Gastrocnemius medialis (tissue), 4 donors: ENCODE measurements at regions not wholly inside any gene's neighbourhood (a gene's known extent, or its start where the extent isn't known, plus 50 kb on each side); places are given as distances from the start of the nearest gene placed in this dataset.

Experiments
- ATAC-seq, 2 donors: fragments of 150-250 bp; one replicate each; pipeline ENCODE4 v1.9.1; 2016
- DNase-seq, 2 donors: peaks; one replicate each; pipeline ENCODE4 v3.0.0-alpha.2; 2019
- H3K27ac ChIP-seq, 4 donors: fragments of 200-600 bp; sonication (generic); 1 replicate in 1 of 4; 2 replicates in 3 of 4; pipeline ENCODE4 v1.5.1; 2016 to 2018; ENCODE audit warnings: mild to moderate bottlenecking in 2 of 4, moderate library complexity in 1 of 4
- H3K27me3 ChIP-seq, 3 donors: fragments of 200-600 bp; sonication (generic) in 2 of 3; 1 replicate in 1 of 3; 2 replicates in 2 of 3; pipeline versions ENCODE4 v1.5.1 to v1.6.0; 2016 to 2019; ENCODE audit warnings: mild to moderate bottlenecking in 1 of 3, moderate library complexity in 1 of 3
- H3K36me3 ChIP-seq, 2 donors: fragments of 200-600 bp; sonication (generic) in 1 of 2; one replicate each; pipeline ENCODE4 v1.5.1; 2017 to 2018
- H3K4me1 ChIP-seq, 2 donors: fragments of 200-600 bp; sonication (generic) in 1 of 2; one replicate each; pipeline ENCODE4 v1.5.1; 2016 to 2017; ENCODE audit warnings: mild to moderate bottlenecking in 2 of 2
- H3K4me3 ChIP-seq, 4 donors: fragments of 200-600 bp; sonication (generic) in 3 of 4; 1 replicate in 1 of 4; 2 replicates in 3 of 4; pipeline ENCODE4 v1.5.1; 2016 to 2019; ENCODE audit warnings: mild to moderate bottlenecking in 2 of 4
- H3K9me3 ChIP-seq, 3 donors: fragments of 200-600 bp; sonication (generic) in 2 of 3; 1 replicate in 1 of 3; 2 replicates in 2 of 3; pipeline ENCODE4 v1.5.1; 2016 to 2019
- POLR2A ChIP-seq, 2 donors: fragments of 450-650 bp; IDR thresholded peaks; one replicate each; pipeline ENCODE4 v1.6.1; 2017; ENCODE audit warnings: antibody characterized with exemption in 2 of 2, mild to moderate bottlenecking in 2 of 2, moderate library complexity in 2 of 2
- in situ Hi-C, 4 donors: fragments of 200-750 bp; cut with MboI; loops; one replicate each; pipeline versions ENCODE4 v1.15.0 to v1.8.0; 2017; ENCODE audit warnings: low sequenced_read_pairs in 4 of 4
- intact Hi-C: fragments of 100-400 bp; cut with DNase I; formaldehyde crosslinking; loops from one replicate; pipeline ENCODE4 v1.15.1; 2023; ENCODE audit warnings: low total_unique reads
- TF ChIP-seq, protein P1 (sequence below), 5 experiments: fragments of 450-650 bp in 3 of 5; fragments of 200-600 bp in 2 of 5; sonication (generic) in 2 of 5; IDR thresholded peaks in 4 of 5; conservative IDR thresholded peaks in 1 of 5; 1 replicate in 4 of 5; 2 replicates in 1 of 5; pipeline ENCODE4 v1.5.1; 2016 to 2019; ENCODE audit warnings: antibody characterized with exemption in 5 of 5, mild to moderate bottlenecking in 3 of 5, moderate library complexity in 3 of 5

- in situ Hi-C loops = no loop called here
These were observed 813.3 kb downstream of the BCL11B start for GRCh38 chr14:98458702-98459101.

GRCh38 chr14:98462908-98463307, 809.1 kb downstream of the BCL11B start:
- ATAC-seq = no peak
- intact Hi-C loops = no loop called here
- no peak for DNase-seq
- H3K9me3 ChIP-seq = no peaks in the 10 kb centered on the region
- H3K36me3 ChIP-seq = no peaks in the 10 kb centered on the region
- no peak overlapping the region for H3K4me3 ChIP-seq
- in situ Hi-C loops = no loop called here
- TF ChIP-seq, protein P1, sequence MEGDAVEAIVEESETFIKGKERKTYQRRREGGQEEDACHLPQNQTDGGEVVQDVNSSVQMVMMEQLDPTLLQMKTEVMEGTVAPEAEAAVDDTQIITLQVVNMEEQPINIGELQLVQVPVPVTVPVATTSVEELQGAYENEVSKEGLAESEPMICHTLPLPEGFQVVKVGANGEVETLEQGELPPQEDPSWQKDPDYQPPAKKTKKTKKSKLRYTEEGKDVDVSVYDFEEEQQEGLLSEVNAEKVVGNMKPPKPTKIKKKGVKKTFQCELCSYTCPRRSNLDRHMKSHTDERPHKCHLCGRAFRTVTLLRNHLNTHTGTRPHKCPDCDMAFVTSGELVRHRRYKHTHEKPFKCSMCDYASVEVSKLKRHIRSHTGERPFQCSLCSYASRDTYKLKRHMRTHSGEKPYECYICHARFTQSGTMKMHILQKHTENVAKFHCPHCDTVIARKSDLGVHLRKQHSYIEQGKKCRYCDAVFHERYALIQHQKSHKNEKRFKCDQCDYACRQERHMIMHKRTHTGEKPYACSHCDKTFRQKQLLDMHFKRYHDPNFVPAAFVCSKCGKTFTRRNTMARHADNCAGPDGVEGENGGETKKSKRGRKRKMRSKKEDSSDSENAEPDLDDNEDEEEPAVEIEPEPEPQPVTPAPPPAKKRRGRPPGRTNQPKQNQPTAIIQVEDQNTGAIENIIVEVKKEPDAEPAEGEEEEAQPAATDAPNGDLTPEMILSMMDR (IDR thresholded peaks at IDR 0.05 in 4 of 5, conservative IDR thresholded peaks at IDR 0.05 in 1 of 5) = no peak
- TF ChIP-seq POLR2A (IDR thresholded peaks at IDR 0.05) = no peak
- H3K27ac ChIP-seq = no peak overlapping the region
- peaks cover 0 to 2% (median 0%) of the 10 kb centered on the region in 3 donors for H3K27me3 ChIP-seq
- H3K4me1 ChIP-seq = no peaks in the 10 kb centered on the region

More at GRCh38 chr14:98458702-98459101, 813.3 kb downstream of the BCL11B start:
- Histone ChIP-seq H3K4me1 (no peaks in the 10 kb centered on the region), H3K9me3 (no peaks in the 10 kb centered on the region), H3K27me3 (no peaks in the 10 kb centered on the region), H3K4me3 (no peak overlapping the region), H3K27ac (no peak overlapping the region), H3K36me3 (no peaks in the 10 kb centered on the region)
- no peak for TF ChIP-seq POLR2A (IDR thresholded peaks at IDR 0.05)
- intact Hi-C loops = no loop called here
- no peak for DNase-seq
- ATAC-seq = no peak

- intact Hi-C loops = no loop called here
- ATAC-seq = no peak
These were observed 805.2 kb downstream of the BCL11B start for GRCh38 chr14:98466807-98467206.

GRCh38 chr14:98470663-98471062, 801.3 kb downstream of the BCL11B start:
- no peak overlapping the region for H3K27ac ChIP-seq
- peaks cover 0 to 2% (median 0%) of the 10 kb centered on the region in 3 donors for H3K27me3 ChIP-seq
- no peak for DNase-seq
- no peaks in the 10 kb centered on the region for H3K9me3 ChIP-seq
- no peak overlapping the region for H3K4me3 ChIP-seq
- in situ Hi-C loops = no loop called here
- no peaks in the 10 kb centered on the region for H3K36me3 ChIP-seq
- intact Hi-C loops = no loop called here
- TF ChIP-seq POLR2A (IDR thresholded peaks at IDR 0.05) = no peak
- TF ChIP-seq, protein P1 (IDR thresholded peaks at IDR 0.05 in 4 of 5, conservative IDR thresholded peaks at IDR 0.05 in 1 of 5) = no peak
- no peaks in the 10 kb centered on the region for H3K4me1 ChIP-seq
- ATAC-seq = peak in 1 of 2 donors; percentile 45

More at GRCh38 chr14:98466807-98467206, 805.2 kb downstream of the BCL11B start:
- no peak for DNase-seq
- in situ Hi-C loops = no loop called here
- H3K9me3 ChIP-seq = no peaks in the 10 kb centered on the region
- TF ChIP-seq, protein P1 (IDR thresholded peaks at IDR 0.05 in 4 of 5, conservative IDR thresholded peaks at IDR 0.05 in 1 of 5) = no peak
- TF ChIP-seq POLR2A (IDR thresholded peaks at IDR 0.05) = no peak
- H3K4me3 ChIP-seq = no peak overlapping the region
- H3K4me1 ChIP-seq = no peaks in the 10 kb centered on the region
- no peaks in the 10 kb centered on the region for H3K36me3 ChIP-seq
- peaks cover 0 to 2% (median 0%) of the 10 kb centered on the region in 3 donors for H3K27me3 ChIP-seq
- H3K27ac ChIP-seq = no peak overlapping the region

DNA sequence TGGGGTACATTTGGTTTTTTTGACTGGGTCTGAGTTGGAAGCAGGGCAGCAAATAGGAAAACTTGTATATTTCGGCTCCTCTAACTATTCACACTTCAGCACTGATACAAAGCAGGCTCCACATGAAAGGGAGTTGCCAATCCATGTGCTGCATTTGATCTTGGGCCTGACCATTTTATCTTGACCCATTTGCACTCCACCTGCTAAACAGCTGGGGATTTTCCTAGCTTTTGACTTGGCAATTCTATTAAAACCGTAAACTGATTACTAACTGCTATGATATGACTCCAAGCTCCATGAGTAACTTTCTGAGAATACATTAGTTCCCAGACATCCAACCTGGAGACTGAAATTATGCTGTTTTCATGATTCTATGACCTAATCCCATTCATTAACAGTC, 797.1 kb downstream of the BCL11B start:
- no peaks in the 10 kb centered on the region for H3K4me1 ChIP-seq
- in situ Hi-C loops = no loop called here
- H3K27me3 ChIP-seq = no peaks in the 10 kb centered on the region
- DNase-seq = no peak
- no peak overlapping the region for H3K27ac ChIP-seq
- ATAC-seq = no peak
- H3K9me3 ChIP-seq = no peaks in the 10 kb centered on the region
- TF ChIP-seq, protein P1 (IDR thresholded peaks at IDR 0.05 in 4 of 5, conservative IDR thresholded peaks at IDR 0.05 in 1 of 5) = no peak
- TF ChIP-seq POLR2A (IDR thresholded peaks at IDR 0.05) = no peak
- no peaks in the 10 kb centered on the region for H3K36me3 ChIP-seq
- intact Hi-C loops = no loop called here
- no peak overlapping the region for H3K4me3 ChIP-seq
